WTC11 (cell line): ENCODE measurements at regions not wholly inside any gene's neighbourhood (a gene's known extent, or its start where the extent isn't known, plus 50 kb on each side); places are given as distances from the start of the nearest gene placed in this dataset.

Experiments used
- ATAC-seq: fragments of 200-7000 bp; cut with Tn5 transposase; 2 replicates; pipeline ENCODE4 v1.10.0; 2021; ENCODE audit warnings: mild to moderate bottlenecking, moderate library complexity
- CTCF ChIA-PET: fragments of 300-600 bp; sonication (Branson Sonifier 250); formaldehyde crosslinking; loops from one replicate; lab custom pipeline; 2021; ENCODE audit warnings: antibody characterized with exemption; lab: Charles Lee
- POLR2A ChIA-PET: fragments of 350-600 bp; sonication (Branson Sonifier 250); formaldehyde crosslinking; loops from one replicate; lab custom pipeline; 2021; ENCODE audit warnings: antibody characterized with exemption; lab: Charles Lee
- DNase-seq: peaks from one replicate; pipeline ENCODE4 v3.0.0; 2021; ENCODE audit warnings: low spot score
- H3K27ac Mint-ChIP-seq: 2 replicates; pipeline ENCODE4 v1.8.0; 2021; ENCODE audit warnings: mixed read lengths
- H3K27me3 Mint-ChIP-seq: 2 replicates; pipeline ENCODE4 v1.8.0; 2021; ENCODE audit warnings: low read depth, mild to moderate bottlenecking, moderate library complexity, mixed read lengths
- H3K36me3 Mint-ChIP-seq: 2 replicates; pipeline ENCODE4 v1.8.0; 2021; ENCODE audit warnings: mixed read lengths
- H3K4me1 Mint-ChIP-seq: 2 replicates; pipeline ENCODE4 v1.8.0; 2022; ENCODE audit warnings: mixed read lengths
- H3K4me3 Mint-ChIP-seq: 2 replicates; pipeline ENCODE4 v1.8.0; 2021; ENCODE audit warnings: mild to moderate bottlenecking, moderate library complexity, mixed read lengths
- H3K9me3 Mint-ChIP-seq: 2 replicates; pipeline ENCODE4 v1.8.0; 2021; ENCODE audit warnings: mixed read lengths
- GTF2I ChIP-seq: fragments of 250-450 bp; sonication (Bioruptor Pico); conservative IDR thresholded peaks from 2 replicates; pipeline ENCODE4 v1.4.0; 2021; ENCODE audit warnings: mild to moderate bottlenecking
- NFATC4 ChIP-seq: fragments of 250-450 bp; sonication (Bioruptor Pico); IDR thresholded peaks from 2 replicates; pipeline ENCODE4 v1.9.0; 2021; ENCODE audit warnings: mild to moderate bottlenecking
- PRRX2 ChIP-seq: fragments of 250-450 bp; sonication (Bioruptor Pico); IDR thresholded peaks from 2 replicates; pipeline ENCODE4 v1.8.0; 2021; ENCODE audit warnings: mild to moderate bottlenecking
- RELA ChIP-seq: sonication (generic); formaldehyde crosslinking; IDR thresholded peaks from 2 replicates; pipeline ENCODE4 v1.8.1; 2022; ENCODE audit warnings: missing genetic modification reagents, mild to moderate bottlenecking, borderline replicate concordance
- SMAD3 ChIP-seq: sonication (generic); formaldehyde crosslinking; IDR thresholded peaks from 2 replicates; pipeline ENCODE4 v1.8.0; 2022; ENCODE audit warnings: missing genetic modification reagents, mild to moderate bottlenecking, borderline replicate concordance
- SOX15 ChIP-seq: fragments of 250-450 bp; sonication (Bioruptor Pico); IDR thresholded peaks from 2 replicates; pipeline ENCODE4 v1.9.0; 2021; ENCODE audit warnings: mild to moderate bottlenecking
- ZNF263 ChIP-seq: sonication (generic); formaldehyde crosslinking; IDR thresholded peaks from 2 replicates; pipeline ENCODE4 v1.8.1; 2022; ENCODE audit warnings: low read depth, mild to moderate bottlenecking, moderate library complexity, missing genetic modification reagents
- ZNF423 ChIP-seq: fragments of 250-450 bp; sonication (Bioruptor Pico); IDR thresholded peaks from 2 replicates; pipeline ENCODE4 v2.1.2; 2022; ENCODE audit warnings: mild to moderate bottlenecking, moderate library complexity
- TF ChIP-seq, protein P1 (sequence below): fragments of 250-450 bp; sonication (Bioruptor Pico); conservative IDR thresholded peaks from 2 replicates; pipeline ENCODE4 v1.9.0; 2021; ENCODE audit warnings: mild to moderate bottlenecking
- TF ChIP-seq, protein P2 (sequence below): fragments of 250-450 bp; sonication (Bioruptor Pico); IDR thresholded peaks from 2 replicates; pipeline ENCODE4 v1.9.0; 2021; ENCODE audit warnings: moderate library complexity, mild to moderate bottlenecking, inconsistent platforms, borderline replicate concordance
- TF ChIP-seq, protein P3 (sequence below): sonication (generic); formaldehyde crosslinking; IDR thresholded peaks from 2 replicates; pipeline ENCODE4 v1.8.1; 2022; ENCODE audit warnings: missing genetic modification reagents, borderline replicate concordance
- TF ChIP-seq, protein P4 (sequence below): sonication (generic); formaldehyde crosslinking; IDR thresholded peaks from 2 replicates; pipeline ENCODE4 v1.8.1; 2023; ENCODE audit warnings: mild to moderate bottlenecking, missing genetic modification reagents, moderate library complexity
- TF ChIP-seq, protein P5 (sequence below): sonication (generic); formaldehyde crosslinking; conservative IDR thresholded peaks from 2 replicates; pipeline ENCODE4 v1.8.1; 2022; ENCODE audit warnings: mild to moderate bottlenecking, missing genetic modification reagents
- TF ChIP-seq, protein P6 (sequence below): sonication (generic); formaldehyde crosslinking; IDR thresholded peaks from 2 replicates; pipeline ENCODE4 v1.8.1; 2023; ENCODE audit warnings: mild to moderate bottlenecking, missing genetic modification reagents, borderline replicate concordance
- TF ChIP-seq, protein P7 (sequence below): fragments of 200-600 bp; IDR thresholded peaks from 2 replicates; pipeline ENCODE4 v1.8.0; 2022; ENCODE audit warnings: antibody characterized with exemption

DNA sequence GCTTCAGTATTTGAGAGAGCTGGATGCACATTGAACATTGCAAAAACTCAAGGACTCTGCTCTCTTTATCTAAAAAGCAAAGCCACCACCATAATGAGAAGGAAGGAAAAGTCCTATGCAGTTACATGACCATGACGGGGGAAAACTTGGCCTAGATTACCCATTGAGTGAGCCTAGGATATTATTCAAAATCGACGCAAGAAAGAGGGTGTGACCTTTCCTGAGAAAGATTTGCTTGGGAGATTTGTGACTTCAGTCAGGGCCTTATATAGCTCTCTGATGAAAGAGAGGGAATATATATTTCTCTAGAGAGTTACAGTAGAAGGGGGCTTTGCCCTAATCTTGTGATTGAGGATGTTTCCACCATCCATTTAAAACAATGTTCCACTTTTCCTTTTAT is 153.0 kb upstream of the DPYD start:
- no peaks in the 10 kb centered on the region for H3K9me3 Mint-ChIP-seq
- peaks cover 20% of the 10 kb centered on the region for H3K4me1 Mint-ChIP-seq
- DNase-seq (no peak), ATAC-seq (no peak)
- TF ChIP-seq NFATC4 = no peak
- no peak overlapping the region for H3K4me3 Mint-ChIP-seq
- H3K27ac Mint-ChIP-seq = no peak overlapping the region
- H3K27me3 Mint-ChIP-seq = no peaks in the 10 kb centered on the region
- CTCF ChIA-PET = no interaction called here
- no peaks in the 10 kb centered on the region for H3K36me3 Mint-ChIP-seq
- POLR2A ChIA-PET = no interaction called here

DNA sequence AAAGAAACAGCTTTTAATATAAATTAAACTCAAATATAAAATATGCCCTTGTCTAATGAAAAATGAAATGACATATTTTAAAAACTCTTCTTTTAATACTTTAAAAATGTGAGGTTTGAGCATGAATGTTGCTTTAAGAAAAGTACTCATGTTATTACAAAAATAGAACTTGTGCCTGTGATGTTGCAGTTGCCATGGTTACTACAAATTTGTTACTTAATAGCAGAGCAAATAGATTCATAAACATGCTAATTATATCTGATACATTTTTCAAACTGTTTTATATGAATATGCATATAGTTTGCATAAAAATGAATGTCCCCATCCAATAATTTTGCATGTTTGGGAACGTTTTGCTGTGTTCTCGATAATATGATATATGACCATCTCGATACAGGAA is 152.3 kb upstream of the DPYD start:
- TF ChIP-seq, protein P1, sequence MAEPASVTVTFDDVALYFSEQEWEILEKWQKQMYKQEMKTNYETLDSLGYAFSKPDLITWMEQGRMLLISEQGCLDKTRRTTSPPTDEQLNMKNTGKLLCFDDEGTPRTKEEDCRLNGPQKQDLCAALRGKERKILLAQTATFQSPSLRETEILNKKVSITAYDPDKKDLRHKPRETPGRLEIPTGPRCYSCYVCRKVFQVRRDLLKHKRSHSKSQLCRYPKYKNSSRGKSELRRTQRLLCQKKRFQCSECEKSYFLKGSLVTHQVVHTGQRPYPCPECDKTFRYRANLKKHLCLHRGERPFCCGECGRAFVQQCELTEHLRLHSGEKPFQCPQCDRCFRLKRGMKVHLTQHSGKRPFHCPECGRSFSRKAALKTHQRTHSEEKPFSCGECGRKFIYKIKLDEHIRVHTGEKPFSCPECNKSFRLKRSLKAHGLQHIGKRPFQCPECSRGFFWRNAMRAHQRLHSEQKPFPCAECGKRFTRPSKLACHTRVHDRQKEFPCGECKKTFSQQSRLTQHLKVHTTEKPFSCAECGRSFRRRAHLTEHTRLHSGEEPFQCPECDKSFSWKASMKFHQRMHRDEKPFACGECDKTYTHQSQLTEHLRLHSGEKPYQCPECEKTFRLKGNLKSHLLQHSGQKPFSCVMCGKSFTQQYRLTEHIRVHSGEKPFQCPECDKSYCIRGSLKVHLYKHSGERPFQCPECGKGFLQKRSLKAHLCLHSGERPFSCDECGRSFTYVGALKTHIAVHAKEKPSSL (CRISPR knock-in tag) = no peak
- TF ChIP-seq, protein P2, sequence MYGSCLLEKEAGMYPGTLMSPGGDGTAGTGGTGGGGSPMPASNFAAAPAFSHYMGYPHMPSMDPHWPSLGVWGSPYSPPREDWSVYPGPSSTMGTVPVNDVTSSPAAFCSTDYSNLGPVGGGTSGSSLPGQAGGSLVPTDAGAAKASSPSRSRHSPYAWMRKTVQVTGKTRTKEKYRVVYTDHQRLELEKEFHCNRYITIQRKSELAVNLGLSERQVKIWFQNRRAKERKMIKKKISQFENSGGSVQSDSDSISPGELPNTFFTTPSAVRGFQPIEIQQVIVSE (CRISPR knock-in tag) = no peak
- TF ChIP-seq NFATC4 (no peak), PRRX2 (CRISPR knock-in tag) (no peak), SMAD3 (CRISPR knock-in tag) (no peak), RELA (CRISPR knock-in tag) (no peak), SOX15 (no peak), ZNF423 (CRISPR knock-in tag) (no peak), GTF2I (no peak), ZNF263 (CRISPR knock-in tag) (no peak)
- TF ChIP-seq, protein P3, sequence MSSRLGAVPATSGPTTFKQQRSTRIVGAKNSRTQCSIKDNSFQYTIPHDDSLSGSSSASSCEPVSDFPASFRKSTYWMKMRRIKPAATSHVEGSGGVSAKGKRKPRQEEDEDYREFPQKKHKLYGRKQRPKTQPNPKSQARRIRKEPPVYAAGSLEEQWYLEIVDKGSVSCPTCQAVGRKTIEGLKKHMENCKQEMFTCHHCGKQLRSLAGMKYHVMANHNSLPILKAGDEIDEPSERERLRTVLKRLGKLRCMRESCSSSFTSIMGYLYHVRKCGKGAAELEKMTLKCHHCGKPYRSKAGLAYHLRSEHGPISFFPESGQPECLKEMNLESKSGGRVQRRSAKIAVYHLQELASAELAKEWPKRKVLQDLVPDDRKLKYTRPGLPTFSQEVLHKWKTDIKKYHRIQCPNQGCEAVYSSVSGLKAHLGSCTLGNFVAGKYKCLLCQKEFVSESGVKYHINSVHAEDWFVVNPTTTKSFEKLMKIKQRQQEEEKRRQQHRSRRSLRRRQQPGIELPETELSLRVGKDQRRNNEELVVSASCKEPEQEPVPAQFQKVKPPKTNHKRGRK = no peak
- TF ChIP-seq, protein P4, sequence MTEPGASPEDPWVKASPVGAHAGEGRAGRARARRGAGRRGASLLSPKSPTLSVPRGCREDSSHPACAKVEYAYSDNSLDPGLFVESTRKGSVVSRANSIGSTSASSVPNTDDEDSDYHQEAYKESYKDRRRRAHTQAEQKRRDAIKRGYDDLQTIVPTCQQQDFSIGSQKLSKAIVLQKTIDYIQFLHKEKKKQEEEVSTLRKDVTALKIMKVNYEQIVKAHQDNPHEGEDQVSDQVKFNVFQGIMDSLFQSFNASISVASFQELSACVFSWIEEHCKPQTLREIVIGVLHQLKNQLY (CRISPR knock-in tag) = no peak
- TF ChIP-seq, protein P5, sequence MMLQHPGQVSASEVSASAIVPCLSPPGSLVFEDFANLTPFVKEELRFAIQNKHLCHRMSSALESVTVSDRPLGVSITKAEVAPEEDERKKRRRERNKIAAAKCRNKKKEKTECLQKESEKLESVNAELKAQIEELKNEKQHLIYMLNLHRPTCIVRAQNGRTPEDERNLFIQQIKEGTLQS (CRISPR knock-in tag) = no peak
- TF ChIP-seq, protein P6, sequence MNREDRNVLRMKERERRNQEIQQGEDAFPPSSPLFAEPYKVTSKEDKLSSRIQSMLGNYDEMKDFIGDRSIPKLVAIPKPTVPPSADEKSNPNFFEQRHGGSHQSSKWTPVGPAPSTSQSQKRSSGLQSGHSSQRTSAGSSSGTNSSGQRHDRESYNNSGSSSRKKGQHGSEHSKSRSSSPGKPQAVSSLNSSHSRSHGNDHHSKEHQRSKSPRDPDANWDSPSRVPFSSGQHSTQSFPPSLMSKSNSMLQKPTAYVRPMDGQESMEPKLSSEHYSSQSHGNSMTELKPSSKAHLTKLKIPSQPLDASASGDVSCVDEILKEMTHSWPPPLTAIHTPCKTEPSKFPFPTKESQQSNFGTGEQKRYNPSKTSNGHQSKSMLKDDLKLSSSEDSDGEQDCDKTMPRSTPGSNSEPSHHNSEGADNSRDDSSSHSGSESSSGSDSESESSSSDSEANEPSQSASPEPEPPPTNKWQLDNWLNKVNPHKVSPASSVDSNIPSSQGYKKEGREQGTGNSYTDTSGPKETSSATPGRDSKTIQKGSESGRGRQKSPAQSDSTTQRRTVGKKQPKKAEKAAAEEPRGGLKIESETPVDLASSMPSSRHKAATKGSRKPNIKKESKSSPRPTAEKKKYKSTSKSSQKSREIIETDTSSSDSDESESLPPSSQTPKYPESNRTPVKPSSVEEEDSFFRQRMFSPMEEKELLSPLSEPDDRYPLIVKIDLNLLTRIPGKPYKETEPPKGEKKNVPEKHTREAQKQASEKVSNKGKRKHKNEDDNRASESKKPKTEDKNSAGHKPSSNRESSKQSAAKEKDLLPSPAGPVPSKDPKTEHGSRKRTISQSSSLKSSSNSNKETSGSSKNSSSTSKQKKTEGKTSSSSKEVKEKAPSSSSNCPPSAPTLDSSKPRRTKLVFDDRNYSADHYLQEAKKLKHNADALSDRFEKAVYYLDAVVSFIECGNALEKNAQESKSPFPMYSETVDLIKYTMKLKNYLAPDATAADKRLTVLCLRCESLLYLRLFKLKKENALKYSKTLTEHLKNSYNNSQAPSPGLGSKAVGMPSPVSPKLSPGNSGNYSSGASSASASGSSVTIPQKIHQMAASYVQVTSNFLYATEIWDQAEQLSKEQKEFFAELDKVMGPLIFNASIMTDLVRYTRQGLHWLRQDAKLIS (CRISPR knock-in tag) = no peak
- Mint-ChIP-seq H3K36me3 (no peaks in the 10 kb centered on the region), H3K9me3 (no peaks in the 10 kb centered on the region), H3K27ac (no peak overlapping the region), H3K27me3 (no peaks in the 10 kb centered on the region), H3K4me1 (peaks cover 21% of the 10 kb centered on the region), H3K4me3 (no peak overlapping the region)
- ChIA-PET CTCF (no interaction called here), POLR2A (no interaction called here)
- no peak for DNase-seq
- no peak for ATAC-seq

DNA sequence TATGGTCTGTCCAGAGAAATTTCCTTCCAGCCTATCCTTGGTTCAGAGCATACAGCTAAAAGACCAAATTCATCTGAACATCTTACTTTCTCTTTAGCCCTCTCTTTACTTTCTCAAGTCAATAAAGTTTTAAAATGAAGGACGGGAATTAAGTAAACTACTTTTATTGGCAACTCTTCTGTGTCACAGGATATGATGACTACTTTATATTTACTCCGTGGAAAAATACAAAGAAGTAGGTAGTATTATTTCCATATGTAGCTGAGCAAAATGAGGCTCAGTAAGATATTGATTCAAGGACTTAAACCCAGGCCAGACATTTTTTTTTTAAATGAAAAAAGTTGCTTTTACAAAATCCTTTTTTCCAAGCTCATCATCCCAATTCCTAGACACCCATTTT is 151.2 kb upstream of the DPYD start:
- ChIA-PET CTCF (no interaction called here), POLR2A (no interaction called here)
- Mint-ChIP-seq H3K36me3 (no peaks in the 10 kb centered on the region), H3K4me3 (no peak overlapping the region), H3K27me3 (no peaks in the 10 kb centered on the region), H3K4me1 (peaks cover 23% of the 10 kb centered on the region)
- DNase-seq = no peak
- TF ChIP-seq, protein P7, sequence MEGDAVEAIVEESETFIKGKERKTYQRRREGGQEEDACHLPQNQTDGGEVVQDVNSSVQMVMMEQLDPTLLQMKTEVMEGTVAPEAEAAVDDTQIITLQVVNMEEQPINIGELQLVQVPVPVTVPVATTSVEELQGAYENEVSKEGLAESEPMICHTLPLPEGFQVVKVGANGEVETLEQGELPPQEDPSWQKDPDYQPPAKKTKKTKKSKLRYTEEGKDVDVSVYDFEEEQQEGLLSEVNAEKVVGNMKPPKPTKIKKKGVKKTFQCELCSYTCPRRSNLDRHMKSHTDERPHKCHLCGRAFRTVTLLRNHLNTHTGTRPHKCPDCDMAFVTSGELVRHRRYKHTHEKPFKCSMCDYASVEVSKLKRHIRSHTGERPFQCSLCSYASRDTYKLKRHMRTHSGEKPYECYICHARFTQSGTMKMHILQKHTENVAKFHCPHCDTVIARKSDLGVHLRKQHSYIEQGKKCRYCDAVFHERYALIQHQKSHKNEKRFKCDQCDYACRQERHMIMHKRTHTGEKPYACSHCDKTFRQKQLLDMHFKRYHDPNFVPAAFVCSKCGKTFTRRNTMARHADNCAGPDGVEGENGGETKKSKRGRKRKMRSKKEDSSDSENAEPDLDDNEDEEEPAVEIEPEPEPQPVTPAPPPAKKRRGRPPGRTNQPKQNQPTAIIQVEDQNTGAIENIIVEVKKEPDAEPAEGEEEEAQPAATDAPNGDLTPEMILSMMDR = no peak
- TF ChIP-seq, all 79 proteins: peak for 0
- H3K9me3 Mint-ChIP-seq = no peaks in the 10 kb centered on the region
- no peak for ATAC-seq
- H3K27ac Mint-ChIP-seq = no peak overlapping the region
